ENCODE measurements at regions not wholly inside any gene's neighbourhood (a gene's known extent, or its start where the extent isn't known, plus 50 kb on each side); places are given as distances from the start of the nearest gene placed in this dataset.

DNA sequence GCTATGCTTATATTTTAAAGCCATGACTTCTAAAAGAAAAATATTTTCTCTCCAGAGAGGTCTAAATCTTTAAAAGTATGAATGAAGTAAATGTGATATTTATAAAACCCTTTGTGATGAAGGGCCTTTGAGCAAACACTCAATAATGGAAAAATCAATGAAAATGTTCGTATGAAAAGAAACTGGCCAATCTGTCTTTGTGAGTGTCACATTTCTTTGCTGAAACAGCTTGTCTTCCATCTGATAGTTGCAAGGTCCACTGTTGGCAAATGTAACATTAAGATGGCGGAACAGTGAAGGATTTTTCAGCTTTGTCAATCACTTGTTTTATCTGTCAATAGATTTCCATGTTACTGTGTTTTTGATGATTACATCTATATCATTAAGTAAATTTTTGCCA is 162.9 kb upstream of the GATA6 start:
- DNase-seq, result no peak
- ChIA-PET CTCF (interaction anchor here (0.8 kb wide), 1 partner anchor 9 kb away, joined by 4 read pairs; no protein-coding TSS in a partner anchor), POLR2A (no interaction called here)
- Mint-ChIP-seq H3K9me3 (peaks cover 3% of the 10 kb centered on the region), H3K27ac (no peak overlapping the region), H3K4me1 (no peaks in the 10 kb centered on the region), H3K4me3 (no peak overlapping the region), H3K36me3 (ENCODE audit: low read depth) (no peaks in the 10 kb centered on the region), H3K27me3 (peaks cover 2% of the 10 kb centered on the region)

DNA sequence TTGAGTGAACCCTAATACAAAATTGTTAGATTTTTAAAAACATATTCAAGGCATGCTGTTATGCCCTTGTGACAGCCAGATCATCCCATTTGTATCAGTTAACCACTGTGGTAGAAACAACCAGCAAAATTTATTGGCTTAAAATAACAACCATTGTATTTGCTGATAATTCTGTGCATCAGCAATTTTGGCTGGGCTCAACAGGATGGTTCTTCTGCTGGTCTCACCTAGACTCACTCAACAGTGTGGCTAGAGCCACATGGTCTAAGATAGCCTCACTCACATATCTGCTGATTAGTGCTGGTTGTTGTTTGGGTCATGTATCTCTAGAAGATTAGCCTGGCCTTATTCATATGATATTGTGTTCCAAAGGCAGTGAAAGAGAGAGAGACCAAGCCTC is 160.1 kb upstream of the GATA6 start:
- Mint-ChIP-seq H3K4me3 (no peak overlapping the region), H3K27ac (no peak overlapping the region), H3K4me1 (no peaks in the 10 kb centered on the region), H3K9me3 (peaks cover 3% of the 10 kb centered on the region), H3K36me3 (ENCODE audit: low read depth) (no peaks in the 10 kb centered on the region), H3K27me3 (peaks cover 2% of the 10 kb centered on the region)
- CTCF ChIA-PET, result no interaction called here
- DNase-seq, result no peak
- POLR2A ChIA-PET, result no interaction called here

GRCh38 chr18:22013993-22014392 is 155.4 kb upstream of the GATA6 start:
- no peak overlapping the region for H3K27ac Mint-ChIP-seq
- H3K4me3 Mint-ChIP-seq, result no peak overlapping the region
- ChIA-PET POLR2A (no interaction called here), CTCF (interaction anchor here (1.1 kb wide), 1 partner anchor 16 kb away, joined by 3 read pairs; no protein-coding TSS in a partner anchor)
- DNase-seq, result no peak
- H3K4me1 Mint-ChIP-seq, result no peaks in the 10 kb centered on the region
- peaks cover 1% of the 10 kb centered on the region for H3K9me3 Mint-ChIP-seq
- H3K36me3 Mint-ChIP-seq (ENCODE audit: low read depth), result no peaks in the 10 kb centered on the region
- H3K27me3 Mint-ChIP-seq, result peaks cover 2% of the 10 kb centered on the region

GRCh38 chr18:22015156-22015555 is 154.2 kb upstream of the GATA6 start:
- CTCF ChIA-PET, result no interaction called here
- POLR2A ChIA-PET, result no interaction called here
- Mint-ChIP-seq H3K36me3 (ENCODE audit: low read depth) (no peaks in the 10 kb centered on the region), H3K4me3 (no peak overlapping the region), H3K9me3 (no peaks in the 10 kb centered on the region), H3K27ac (no peak overlapping the region), H3K27me3 (no peaks in the 10 kb centered on the region), H3K4me1 (no peaks in the 10 kb centered on the region)
- DNase-seq, result no peak

GRCh38 chr18:22018366-22018765 is 151.0 kb upstream of the GATA6 start:
- H3K4me3 Mint-ChIP-seq, result no peak overlapping the region
- DNase-seq, result no peak
- no peaks in the 10 kb centered on the region for H3K27me3 Mint-ChIP-seq
- no peaks in the 10 kb centered on the region for H3K36me3 Mint-ChIP-seq (ENCODE audit: low read depth)
- ChIA-PET CTCF (no interaction called here), POLR2A (no interaction called here)
- H3K27ac Mint-ChIP-seq, result no peak overlapping the region
- no peaks in the 10 kb centered on the region for H3K9me3 Mint-ChIP-seq
- H3K4me1 Mint-ChIP-seq, result no peaks in the 10 kb centered on the region

- H3K9me3 Mint-ChIP-seq, result no peaks in the 10 kb centered on the region
- ChIA-PET CTCF (no interaction called here), POLR2A (no interaction called here)
- no peak for DNase-seq
- H3K36me3 Mint-ChIP-seq (ENCODE audit: low read depth), result no peaks in the 10 kb centered on the region
- H3K4me1 Mint-ChIP-seq, result no peaks in the 10 kb centered on the region
- H3K27me3 Mint-ChIP-seq, result no peaks in the 10 kb centered on the region
- no peak overlapping the region for H3K4me3 Mint-ChIP-seq
- H3K27ac Mint-ChIP-seq, result no peak overlapping the region
Observed at GRCh38 chr18:22019193-22019592, 150.2 kb upstream of the GATA6 start.

DNA sequence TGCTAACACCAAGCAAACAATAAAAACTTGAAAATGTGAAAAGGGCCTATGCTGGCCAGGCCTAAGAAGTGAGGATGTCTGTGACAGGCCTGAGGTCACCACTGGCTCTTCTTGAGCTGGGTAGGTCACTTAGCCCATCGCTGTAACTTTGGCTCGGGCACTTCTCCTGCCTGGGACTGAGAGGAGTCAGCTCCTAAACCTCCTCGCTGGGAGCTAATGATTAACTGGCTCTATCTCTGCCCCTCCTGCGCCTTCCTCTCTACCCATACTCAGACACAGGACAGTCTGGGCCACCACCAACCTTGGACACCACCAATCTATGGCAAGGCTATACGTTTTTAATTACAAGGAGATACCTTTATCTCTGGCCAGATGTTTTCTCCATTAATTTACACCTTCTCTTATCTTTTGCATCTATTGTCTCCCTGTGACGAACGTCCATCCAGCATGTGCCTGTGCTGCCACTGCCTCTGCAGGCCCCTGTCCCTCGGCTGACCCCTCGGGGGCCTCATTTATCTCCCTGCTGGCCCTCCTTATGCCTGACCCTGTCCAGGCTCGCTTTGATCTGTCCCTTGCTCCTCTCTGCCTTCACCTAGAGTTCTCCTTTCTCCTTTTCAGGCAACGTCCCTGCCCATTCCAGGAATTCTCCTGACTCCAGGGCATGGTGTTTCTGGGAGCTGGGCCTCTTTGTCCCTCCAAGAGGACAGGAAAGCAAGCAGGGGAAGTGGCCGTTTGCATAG is 149.1 kb upstream of the GATA6 start:
- no peak overlapping the region for H3K4me3 Mint-ChIP-seq
- DNase-seq, result no peak
- no peaks in the 10 kb centered on the region for H3K36me3 Mint-ChIP-seq (ENCODE audit: low read depth)
- POLR2A ChIA-PET, result no interaction called here
- H3K27me3 Mint-ChIP-seq, result no peaks in the 10 kb centered on the region
- H3K4me1 Mint-ChIP-seq, result no peaks in the 10 kb centered on the region
- no peak overlapping the region for H3K27ac Mint-ChIP-seq
- H3K9me3 Mint-ChIP-seq, result no peaks in the 10 kb centered on the region
- CTCF ChIA-PET, result no interaction called here

GRCh38 chr18:22020867-22021370 is 148.5 kb upstream of the GATA6 start:
- CTCF ChIA-PET, result no interaction called here
- H3K4me1 Mint-ChIP-seq, result no peaks in the 10 kb centered on the region

DNA sequence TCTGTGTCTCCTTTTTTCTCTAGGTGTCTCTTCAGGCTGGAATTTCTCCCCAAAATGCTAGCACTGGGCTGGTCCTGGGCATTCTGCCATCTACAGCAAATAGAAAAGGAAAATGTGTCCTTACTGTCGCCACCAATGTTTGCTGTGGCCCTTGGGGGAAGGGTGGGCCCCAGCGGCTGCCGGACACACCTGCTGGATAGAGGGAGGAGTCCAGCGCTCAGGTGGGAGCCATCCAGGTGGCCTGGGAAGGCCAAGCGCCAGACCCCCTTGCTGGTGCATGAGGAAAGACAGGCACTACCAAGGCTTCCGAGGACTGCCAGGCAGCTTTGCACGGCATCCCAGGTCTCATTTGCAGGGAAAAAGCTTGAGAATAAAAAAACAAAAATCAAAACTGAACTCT is 147.7 kb upstream of the GATA6 start:
- Mint-ChIP-seq H3K4me3 (no peak overlapping the region), H3K27ac (no peak overlapping the region), H3K36me3 (ENCODE audit: low read depth) (no peaks in the 10 kb centered on the region), H3K9me3 (no peaks in the 10 kb centered on the region), H3K27me3 (no peaks in the 10 kb centered on the region), H3K4me1 (no peaks in the 10 kb centered on the region)
- CTCF ChIA-PET, result no interaction called here
- POLR2A ChIA-PET, result no interaction called here
- no peak for DNase-seq

More at GRCh38 chr18:22020867-22021370, 148.5 kb upstream of the GATA6 start:
- no peak overlapping the region for H3K4me3 Mint-ChIP-seq
- DNase-seq, result no peak
- H3K27ac Mint-ChIP-seq, result no peak overlapping the region
- POLR2A ChIA-PET, result no interaction called here
- H3K36me3 Mint-ChIP-seq (ENCODE audit: low read depth), result no peaks in the 10 kb centered on the region
- no peaks in the 10 kb centered on the region for H3K27me3 Mint-ChIP-seq
- H3K9me3 Mint-ChIP-seq, result no peaks in the 10 kb centered on the region

- no peaks in the 10 kb centered on the region for H3K4me1 Mint-ChIP-seq
- CTCF ChIA-PET, result interaction anchor here (1.3 kb wide), 1 partner anchor 28 kb away, joined by 4 read pairs; no protein-coding TSS in a partner anchor
- POLR2A ChIA-PET, result no interaction called here
- H3K27me3 Mint-ChIP-seq, result no peaks in the 10 kb centered on the region
- no peak overlapping the region for H3K27ac Mint-ChIP-seq
- no peak overlapping the region for H3K4me3 Mint-ChIP-seq
- DNase-seq, result no peak
- H3K36me3 Mint-ChIP-seq (ENCODE audit: low read depth), result no peaks in the 10 kb centered on the region
- H3K9me3 Mint-ChIP-seq, result no peaks in the 10 kb centered on the region
Observed at GRCh38 chr18:22024924-22025323, 144.5 kb upstream of the GATA6 start.

- H3K36me3 Mint-ChIP-seq (ENCODE audit: low read depth), result no peaks in the 10 kb centered on the region
- ChIA-PET CTCF (no interaction called here), POLR2A (no interaction called here)
- no peaks in the 10 kb centered on the region for H3K27me3 Mint-ChIP-seq
- no peaks in the 10 kb centered on the region for H3K9me3 Mint-ChIP-seq
- no peak for DNase-seq
- no peaks in the 10 kb centered on the region for H3K4me1 Mint-ChIP-seq
- H3K27ac Mint-ChIP-seq, result no peak overlapping the region
- H3K4me3 Mint-ChIP-seq, result no peak overlapping the region
Observed at GRCh38 chr18:22026362-22026761, 143.0 kb upstream of the GATA6 start.

GRCh38 chr18:22026889-22027288 is 142.5 kb upstream of the GATA6 start:
- no peak overlapping the region for H3K4me3 Mint-ChIP-seq
- no peak for DNase-seq
- ChIA-PET POLR2A (no interaction called here), CTCF (no interaction called here)
- no peaks in the 10 kb centered on the region for H3K4me1 Mint-ChIP-seq
- H3K27ac Mint-ChIP-seq, result no peak overlapping the region
- no peaks in the 10 kb centered on the region for H3K27me3 Mint-ChIP-seq
- H3K36me3 Mint-ChIP-seq (ENCODE audit: low read depth), result no peaks in the 10 kb centered on the region
- H3K9me3 Mint-ChIP-seq, result no peaks in the 10 kb centered on the region

GRCh38 chr18:22031611-22032010 is 137.8 kb upstream of the GATA6 start:
- ChIA-PET POLR2A (no interaction called here), CTCF (no interaction called here)
- Mint-ChIP-seq H3K4me1 (no peaks in the 10 kb centered on the region), H3K27ac (no peak overlapping the region), H3K4me3 (no peak overlapping the region), H3K9me3 (no peaks in the 10 kb centered on the region), H3K27me3 (no peaks in the 10 kb centered on the region), H3K36me3 (ENCODE audit: low read depth) (no peaks in the 10 kb centered on the region)
- DNase-seq, result no peak

GRCh38 chr18:22032392-22032961 is 136.9 kb upstream of the GATA6 start:
- Mint-ChIP-seq H3K27ac (no peak overlapping the region), H3K4me1 (no peaks in the 10 kb centered on the region), H3K27me3 (no peaks in the 10 kb centered on the region), H3K9me3 (no peaks in the 10 kb centered on the region), H3K4me3 (no peak overlapping the region), H3K36me3 (ENCODE audit: low read depth) (no peaks in the 10 kb centered on the region)
- ChIA-PET CTCF (no interaction called here), POLR2A (no interaction called here)
- no peak for DNase-seq

Measured in activated CD4-positive, alpha-beta memory T cell treated with anti-CD3 and anti-CD28 coated beads, Interleukin-2, amount 10 ng/mL, durations not matched to agents 7 days and 5 days (primary cell).